HEK293 (cell line): ENCODE measurements at regions not wholly inside any gene's neighbourhood (a gene's known extent, or its start where the extent isn't known, plus 50 kb on each side); places are given as distances from the start of the nearest gene placed in this dataset.

Experiments
- ZBTB48 ChIP-seq: fragments of 450-650 bp; formaldehyde crosslinking; IDR thresholded peaks from 2 replicates; pipeline ENCODE4 v1.5.1; 2016; ENCODE audit warnings: missing biosample characterization, missing genetic modification characterization
- TF ChIP-seq, protein P1 (sequence below): sonication (generic); formaldehyde crosslinking; IDR thresholded peaks from 2 replicates; pipeline ENCODE4 v1.8.1; 2022; ENCODE audit warnings: mild to moderate bottlenecking, moderate library complexity, missing genetic modification reagents

DNA sequence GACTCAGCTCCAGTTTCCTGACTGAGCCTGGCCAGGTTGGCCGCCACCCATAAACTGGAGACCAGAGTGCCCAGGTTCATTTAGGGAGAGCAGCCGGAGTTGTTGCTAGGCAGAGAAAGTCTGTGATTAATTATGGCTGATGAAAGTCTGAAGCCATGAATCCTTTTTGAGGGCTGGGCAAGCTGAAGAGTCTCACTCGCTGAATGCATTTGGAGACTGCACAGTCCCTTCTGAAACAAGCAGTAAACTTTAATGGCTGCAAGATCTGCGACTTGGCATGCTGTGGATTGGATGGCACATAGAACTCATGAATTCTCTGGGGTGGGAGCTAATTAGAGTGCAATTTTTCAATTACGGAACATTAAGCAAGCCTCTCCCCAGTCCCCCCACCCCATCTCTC, 282.1 kb downstream of the RPLP1 start:
- TF ChIP-seq, protein P1, sequence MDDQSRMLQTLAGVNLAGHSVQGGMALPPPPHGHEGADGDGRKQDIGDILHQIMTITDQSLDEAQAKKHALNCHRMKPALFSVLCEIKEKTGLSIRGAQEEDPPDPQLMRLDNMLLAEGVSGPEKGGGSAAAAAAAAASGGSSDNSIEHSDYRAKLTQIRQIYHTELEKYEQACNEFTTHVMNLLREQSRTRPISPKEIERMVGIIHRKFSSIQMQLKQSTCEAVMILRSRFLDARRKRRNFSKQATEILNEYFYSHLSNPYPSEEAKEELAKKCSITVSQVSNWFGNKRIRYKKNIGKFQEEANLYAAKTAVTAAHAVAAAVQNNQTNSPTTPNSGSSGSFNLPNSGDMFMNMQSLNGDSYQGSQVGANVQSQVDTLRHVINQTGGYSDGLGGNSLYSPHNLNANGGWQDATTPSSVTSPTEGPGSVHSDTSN (CRISPR knock-in tag) = no peak
- no peak for TF ChIP-seq ZBTB48 (tag by site-specific recombination)
